Stimulated activated CD4-positive, alpha-beta T cell treated with anti-CD3 and anti-CD28 coated beads, Interleukin-1b, Interleukin-23, amount 100 ng/mL, for 48 hours (primary cell): ENCODE measurements at regions not wholly inside any gene's neighbourhood (a gene's known extent, or its start where the extent isn't known, plus 50 kb on each side); places are given as distances from the start of the nearest gene placed in this dataset.
"Not testable (repeated sequence)": the region's sequence is repeated elsewhere in the genome, so short reads cannot be mapped to it uniquely, and the experiment has no call there.

ENCODE experiments used
- DNase-seq: peaks from one replicate; pipeline ENCODE4 v3.0.0-alpha.2; 2020

GRCh38 chr2:144770616-144771230 is 250.8 kb upstream of the ZEB2 start:
- no peak for DNase-seq

GRCh38 chr2:144760939-144761338 is 241.0 kb upstream of the ZEB2 start:
- not testable (repeated sequence) for DNase-seq

GRCh38 chr2:144759746-144760145 is 239.8 kb upstream of the ZEB2 start:
- no peak for DNase-seq

- not testable (repeated sequence) for DNase-seq
Observed at GRCh38 chr2:144758196-144758595, 238.3 kb upstream of the ZEB2 start.

GRCh38 chr2:144753416-144753815 is 233.5 kb upstream of the ZEB2 start:
- no peak for DNase-seq

- DNase-seq: no peak
Observed at GRCh38 chr2:144751142-144751905, 231.4 kb upstream of the ZEB2 start.

GRCh38 chr2:144749188-144749587 is 229.3 kb upstream of the ZEB2 start:
- DNase-seq: no peak

- DNase-seq: no peak
Observed at GRCh38 chr2:144748443-144748842, 228.5 kb upstream of the ZEB2 start.

- DNase-seq: no peak
Observed at GRCh38 chr2:144747571-144747970, 227.7 kb upstream of the ZEB2 start.

- no peak for DNase-seq
Observed at GRCh38 chr2:144745424-144745823, 225.5 kb upstream of the ZEB2 start.

- no peak for DNase-seq
Observed at GRCh38 chr2:144738749-144739148, 218.8 kb upstream of the ZEB2 start.

GRCh38 chr2:144730711-144731110 is 210.8 kb upstream of the ZEB2 start:
- DNase-seq: no peak

- DNase-seq: not testable (repeated sequence)
Observed at GRCh38 chr2:144724460-144724859, 204.5 kb upstream of the ZEB2 start.

GRCh38 chr2:144718376-144718775 is 198.5 kb upstream of the ZEB2 start:
- DNase-seq: no peak

GRCh38 chr2:144715992-144716391 is 196.1 kb upstream of the ZEB2 start:
- no peak for DNase-seq

GRCh38 chr2:144713410-144713809 is 193.5 kb upstream of the ZEB2 start:
- no peak for DNase-seq

GRCh38 chr2:144712550-144712940 is 192.6 kb upstream of the ZEB2 start:
- no peak for DNase-seq

GRCh38 chr2:144711630-144712549 is 192.0 kb upstream of the ZEB2 start:
- DNase-seq: no peak

GRCh38 chr2:144711084-144711483 is 191.2 kb upstream of the ZEB2 start:
- no peak for DNase-seq

- no peak for DNase-seq
Observed at GRCh38 chr2:144708626-144709025, 188.7 kb upstream of the ZEB2 start.

- DNase-seq: no peak
Observed at GRCh38 chr2:144707736-144708326, 187.9 kb upstream of the ZEB2 start.

- DNase-seq: no peak
Observed at GRCh38 chr2:144706647-144707046, 186.7 kb upstream of the ZEB2 start.
